HG03103 (cell line): ENCODE measurements at regions not wholly inside any gene's neighbourhood (a gene's known extent, or its start where the extent isn't known, plus 50 kb on each side); places are given as distances from the start of the nearest gene placed in this dataset.
"Not testable (repeated sequence)": the region's sequence is repeated elsewhere in the genome, so short reads cannot be mapped to it uniquely, and the experiment has no call there.

Source experiments
- ATAC-seq: cut with Tn5 transposase; IDR thresholded peaks from one replicate; pipeline ENCODE4 v1.9.1; 2021; ENCODE audit warnings: low read depth; ENCODE audit not compliant: unreplicated experiment

GRCh38 chr1:115458426-115459114 is 120.5 kb upstream of the NGF start:
- no peak for ATAC-seq

DNA sequence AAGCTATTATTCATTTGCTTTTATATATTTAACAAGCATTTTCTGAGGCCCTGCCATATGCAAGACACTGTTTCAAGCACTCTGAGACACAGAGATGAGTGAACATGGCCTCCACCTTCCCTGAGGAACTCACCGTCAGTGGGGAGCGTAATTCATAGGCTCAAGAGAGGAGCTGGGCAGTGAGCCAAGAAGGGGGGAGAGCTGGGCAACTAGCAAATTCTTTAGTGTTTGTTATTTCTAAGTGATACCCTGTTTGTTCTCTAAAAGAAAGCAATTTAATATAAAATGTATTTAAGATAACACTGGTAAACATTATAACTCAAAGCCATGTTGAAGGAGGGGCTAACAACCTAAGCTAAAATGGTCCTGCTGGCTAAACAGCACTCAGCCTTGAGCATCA is 119.2 kb upstream of the NGF start:
- ATAC-seq: no peak

GRCh38 chr1:115456441-115456961 is 118.5 kb upstream of the NGF start:
- no peak for ATAC-seq

- no peak for ATAC-seq
Observed at GRCh38 chr1:115454837-115455511, 116.9 kb upstream of the NGF start.

DNA sequence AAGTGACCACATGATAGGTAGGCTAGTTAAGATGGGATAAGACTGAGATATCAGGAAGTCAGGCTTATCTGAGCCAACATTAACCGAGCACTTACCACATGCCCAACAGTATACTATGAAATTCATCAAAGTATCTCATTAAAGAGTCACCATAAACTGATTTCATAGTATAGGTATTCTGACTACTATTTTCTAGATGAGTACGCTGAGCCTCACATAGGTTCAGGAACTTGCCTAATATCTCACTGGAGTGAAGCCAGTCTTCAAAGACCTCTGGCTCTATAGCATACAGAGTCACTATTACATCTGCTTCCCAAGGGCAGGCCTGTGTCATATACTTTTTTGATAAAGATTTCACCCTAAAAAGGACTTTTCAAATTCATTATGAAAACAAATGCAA is 115.6 kb upstream of the NGF start:
- no peak for ATAC-seq

- ATAC-seq: no peak
Observed at GRCh38 chr1:115452600-115453329, 114.7 kb upstream of the NGF start.

DNA sequence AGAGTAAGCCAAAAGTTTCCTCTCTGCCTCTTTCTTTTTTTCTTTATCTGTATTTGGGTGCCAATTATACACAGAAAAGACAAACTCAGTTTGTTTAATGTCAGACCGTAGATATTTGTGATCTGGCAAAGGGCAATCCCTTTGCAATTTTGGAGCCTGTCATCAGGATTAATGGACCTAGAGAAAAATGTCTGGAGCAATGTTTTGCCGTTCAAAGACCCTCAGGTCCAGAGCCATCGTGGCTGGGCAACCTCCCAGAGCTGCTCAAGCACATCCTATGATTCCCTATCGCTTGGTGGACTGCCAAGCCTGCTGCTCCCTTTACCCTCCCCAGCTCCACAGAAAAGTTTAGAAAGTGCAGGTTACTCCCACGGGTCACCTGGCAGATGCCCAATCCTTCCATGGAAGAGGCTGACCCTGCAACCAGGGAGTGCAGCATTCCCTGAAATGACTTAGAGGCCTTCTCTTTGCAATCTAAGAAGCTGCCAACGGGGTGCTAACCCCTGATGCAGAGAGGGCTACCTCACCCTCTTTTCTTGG is 112.5 kb upstream of the NGF start:
- no peak for ATAC-seq

DNA sequence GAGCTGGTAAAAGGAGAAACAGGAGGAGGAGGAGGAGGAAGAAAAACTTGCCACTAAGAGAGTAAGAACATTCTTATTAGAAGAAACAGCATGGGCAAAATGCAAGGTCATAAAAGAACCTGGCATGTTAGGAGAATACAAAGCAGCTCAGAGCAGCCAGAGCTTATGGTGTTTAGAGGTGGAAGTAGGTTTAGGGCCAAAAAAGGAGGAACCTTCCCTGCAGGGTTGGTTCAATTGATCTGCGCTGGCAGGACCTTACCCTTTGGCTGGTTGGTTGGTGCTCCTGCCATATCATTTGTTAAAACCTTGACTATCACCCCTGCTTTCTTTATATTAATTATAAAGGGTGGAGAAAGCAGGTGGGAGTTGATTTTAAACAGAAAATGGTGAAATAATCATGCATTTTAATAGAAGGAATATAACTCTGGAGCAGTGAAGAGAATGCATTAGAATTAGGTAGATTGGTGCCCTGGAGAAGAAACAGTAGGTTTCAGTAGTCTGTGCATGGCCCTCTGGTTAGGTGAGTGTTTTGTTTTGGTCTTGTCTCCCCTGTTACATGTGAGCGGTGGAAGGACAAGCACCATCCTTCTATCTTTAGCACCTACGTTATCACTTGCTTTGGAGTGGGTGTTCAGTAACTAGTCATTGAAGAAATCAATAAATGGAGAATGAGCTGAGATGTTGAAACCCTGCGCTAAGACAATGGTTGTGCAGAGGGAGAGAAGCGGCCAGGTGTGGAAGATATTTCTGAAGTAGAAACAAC is 110.4 kb upstream of the NGF start:
- ATAC-seq: no peak

GRCh38 chr1:115447672-115448071 is 109.6 kb upstream of the NGF start:
- no peak for ATAC-seq

DNA sequence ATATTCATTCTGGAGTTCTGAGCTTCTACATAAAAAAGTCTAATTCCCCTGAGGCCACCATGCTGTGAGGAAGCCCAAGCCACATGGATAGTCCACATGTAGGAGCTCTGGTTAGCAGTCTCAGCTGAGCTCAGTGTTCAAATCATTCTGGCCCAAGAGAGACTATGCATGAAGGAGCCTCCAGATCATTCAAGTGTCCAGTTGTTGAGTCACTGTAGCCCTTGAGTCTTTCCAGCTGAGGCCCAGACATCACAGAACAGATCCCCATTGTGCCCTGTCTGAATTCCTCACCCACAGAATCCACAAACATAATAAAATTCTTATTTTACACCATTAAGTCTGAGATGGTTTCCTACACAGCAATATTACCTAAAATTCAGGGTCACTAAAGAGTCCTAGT is 107.0 kb upstream of the NGF start:
- ATAC-seq: no peak

GRCh38 chr1:115440733-115441132 is 102.7 kb upstream of the NGF start:
- ATAC-seq: no peak

DNA sequence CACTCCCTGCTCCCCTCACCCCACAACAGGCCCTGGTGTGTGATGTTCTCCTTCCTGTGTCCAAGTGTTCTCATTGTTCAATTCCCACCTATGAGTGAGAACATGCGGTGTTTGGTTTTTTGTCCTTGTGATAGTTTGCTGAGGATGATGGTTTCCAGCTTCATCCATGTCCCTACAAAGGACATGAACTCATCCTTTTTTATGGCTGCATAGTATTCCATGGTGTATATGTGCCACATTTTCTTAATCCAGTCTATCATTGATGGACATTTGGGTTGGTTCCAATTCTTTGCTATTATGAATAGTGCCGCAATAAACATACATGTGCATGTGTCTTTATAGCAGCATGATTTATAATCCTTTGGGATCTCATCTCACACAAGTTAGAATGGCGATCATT is 101.5 kb upstream of the NGF start:
- not testable (repeated sequence) for ATAC-seq

- no peak for ATAC-seq
Observed at GRCh38 chr1:115437196-115437595, 99.1 kb upstream of the NGF start.

GRCh38 chr1:115436596-115436995 is 98.5 kb upstream of the NGF start:
- ATAC-seq: no peak

DNA sequence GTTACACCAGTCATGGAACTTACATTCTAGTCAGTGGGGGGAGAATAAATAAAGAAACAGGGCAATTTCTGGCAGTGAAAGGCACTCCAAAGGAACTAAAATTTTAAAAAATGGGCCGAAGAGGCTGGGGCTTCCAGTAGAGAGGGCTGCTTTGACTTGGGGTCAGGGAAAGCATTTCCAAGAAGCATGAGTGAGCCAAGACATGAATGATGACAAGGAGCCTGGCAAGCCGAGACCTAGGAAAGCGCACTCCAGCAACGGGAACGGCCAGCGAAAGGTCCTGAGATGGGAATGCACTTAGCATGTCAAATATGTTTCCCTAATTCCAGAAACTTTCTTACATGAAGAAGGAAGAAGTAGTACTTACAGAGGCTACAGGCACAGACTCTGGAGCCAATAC is 95.4 kb upstream of the NGF start:
- no peak for ATAC-seq

DNA sequence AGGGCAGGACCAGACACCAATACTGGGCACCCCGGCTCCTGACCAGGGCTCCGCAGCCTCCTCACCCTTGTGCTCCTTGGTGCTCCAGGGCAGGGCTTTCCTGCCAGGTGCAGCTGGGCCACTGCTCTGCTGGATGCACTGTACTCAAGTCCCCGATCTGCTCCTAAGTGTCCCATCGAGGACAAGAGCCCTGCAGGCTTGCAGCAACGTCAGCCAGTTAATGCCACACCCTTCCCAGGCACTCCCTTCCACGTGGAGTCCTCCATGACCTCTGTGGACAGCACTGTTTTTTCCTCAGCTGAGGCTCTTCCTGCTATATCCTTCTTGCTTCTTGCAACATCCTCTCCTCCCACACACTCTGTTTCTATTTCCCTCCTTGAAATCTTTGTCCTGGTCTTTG is 94.0 kb upstream of the NGF start:
- no peak for ATAC-seq

GRCh38 chr1:115430441-115431158 is 92.6 kb upstream of the NGF start:
- no peak for ATAC-seq

- ATAC-seq: no peak
Observed at GRCh38 chr1:115429884-115430283, 91.8 kb upstream of the NGF start.

DNA sequence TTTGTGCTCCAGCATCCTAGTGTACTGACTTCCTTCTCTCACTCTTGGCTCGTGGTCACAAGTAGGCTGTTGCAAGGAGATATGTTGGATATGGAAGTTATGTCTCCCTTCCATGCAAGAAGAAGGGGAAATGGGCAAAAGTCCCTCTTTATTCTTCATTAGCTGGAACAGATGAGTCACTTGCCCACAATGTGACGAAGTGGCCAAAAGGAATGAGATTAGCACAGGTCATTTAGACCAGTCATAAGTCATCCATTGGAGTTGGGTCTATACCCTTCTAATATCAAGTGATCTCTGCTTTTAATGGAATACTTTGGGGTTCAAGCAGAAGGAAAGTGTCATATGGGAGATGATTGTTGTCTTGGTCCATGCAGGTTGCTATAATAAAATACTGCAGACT is 91.2 kb upstream of the NGF start:
- no peak for ATAC-seq

DNA sequence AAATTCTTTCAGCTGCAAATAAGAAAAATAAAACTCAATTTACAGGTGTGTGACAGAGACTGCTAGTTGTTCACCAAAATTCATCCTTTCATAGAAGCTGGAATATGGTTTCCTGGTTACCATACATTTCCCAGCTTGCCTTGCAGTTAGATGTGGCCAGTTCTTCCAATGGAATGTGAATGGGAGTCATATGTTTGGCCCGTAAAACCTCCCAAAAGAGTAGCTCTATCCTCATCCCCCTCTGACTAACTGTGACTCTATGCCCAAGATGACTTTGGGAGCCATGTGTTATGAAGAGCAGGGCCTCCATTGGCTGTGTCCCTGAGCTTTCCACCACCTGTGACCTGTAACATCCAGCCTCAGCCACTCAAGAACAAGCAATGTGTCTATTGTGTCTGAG is 90.6 kb upstream of the NGF start:
- no peak for ATAC-seq
